HEK293T (cell line): ENCODE measurements at regions not wholly inside any gene's neighbourhood (a gene's known extent, or its start where the extent isn't known, plus 50 kb on each side); places are given as distances from the start of the nearest gene placed in this dataset.

Experiments
- BHLHE40 ChIP-seq: fragments of 450-650 bp; IDR thresholded peaks from 2 replicates; pipeline ENCODE4 v1.6.1; 2016; ENCODE audit warnings: mild to moderate bottlenecking, moderate library complexity, borderline replicate concordance
- ELF4 ChIP-seq: fragments of 450-650 bp; IDR thresholded peaks from 2 replicates; pipeline ENCODE4 v1.6.1; 2017; ENCODE audit warnings: antibody characterized with exemption
- FOXA1 ChIP-seq: fragments of 450-650 bp; IDR thresholded peaks from 2 replicates; pipeline ENCODE4 v1.6.1; 2016; ENCODE audit warnings: mild to moderate bottlenecking
- FOXK2 ChIP-seq: fragments of 450-650 bp; IDR thresholded peaks from 2 replicates; pipeline ENCODE4 v1.6.1; 2016; ENCODE audit warnings: mild to moderate bottlenecking
- L3MBTL2 ChIP-seq: fragments of 450-650 bp; conservative IDR thresholded peaks from 2 replicates; pipeline ENCODE4 v1.6.1; 2016; ENCODE audit warnings: mild to moderate bottlenecking
- SUZ12 ChIP-seq: fragments of 450-650 bp; IDR thresholded peaks from 2 replicates; pipeline ENCODE4 v1.6.1; 2016; ENCODE audit warnings: mild to moderate bottlenecking
- ZNF384 ChIP-seq: fragments of 450-650 bp; IDR thresholded peaks from 2 replicates; pipeline ENCODE4 v1.6.1; 2016

GRCh38 chr15:98154863-98155262, 194.4 kb downstream of the ARRDC4 start:
- TF ChIP-seq ZNF384 (no peak), SUZ12 (no peak), L3MBTL2 (no peak), BHLHE40 (no peak), FOXK2 (no peak), ELF4 (no peak), FOXA1 (no peak)
